CD4-positive, alpha-beta T cell treated with Interleukin-2 at 100 ng/mL for 4 hours (primary cell): ENCODE measurements at regions not wholly inside any gene's neighbourhood (a gene's known extent, or its start where the extent isn't known, plus 50 kb on each side); places are given as distances from the start of the nearest gene placed in this dataset.

Experiments used
- DNase-seq: peaks from one replicate; pipeline ENCODE4 v3.0.0-alpha.2; 2020; ENCODE audit warnings: low spot score

DNA sequence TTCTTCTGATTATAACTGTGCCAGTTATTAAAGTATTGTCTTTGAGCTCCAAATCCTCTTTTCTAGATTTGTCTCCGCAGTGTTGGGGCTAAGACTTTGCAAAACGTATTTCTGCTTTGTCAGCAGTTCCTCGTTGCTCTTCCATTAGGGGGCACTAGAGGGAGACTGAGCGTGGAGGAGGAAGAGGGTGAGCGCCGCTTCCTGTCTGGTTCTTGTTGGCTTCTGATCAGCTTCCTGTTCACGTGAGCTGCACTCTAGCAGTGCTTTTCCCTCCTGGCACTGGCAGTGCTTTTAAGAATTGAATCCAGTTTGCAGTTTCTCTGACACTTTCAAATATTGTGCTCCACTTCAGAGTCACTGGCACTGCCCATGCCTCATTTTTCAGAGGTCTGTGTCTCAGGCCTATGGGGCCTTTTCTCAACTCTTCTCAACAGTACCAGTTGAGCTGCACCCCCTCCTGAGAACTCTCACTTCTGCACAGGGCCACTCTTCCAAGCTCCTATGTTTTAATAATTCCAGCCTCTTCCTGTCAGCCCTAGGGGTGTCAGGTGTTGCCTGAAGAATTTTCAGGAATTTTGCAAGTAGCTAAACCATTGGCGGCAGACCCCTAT, 54.4 kb upstream of the LCORL start:
- DNase-seq: peak; percentile 8

DNA sequence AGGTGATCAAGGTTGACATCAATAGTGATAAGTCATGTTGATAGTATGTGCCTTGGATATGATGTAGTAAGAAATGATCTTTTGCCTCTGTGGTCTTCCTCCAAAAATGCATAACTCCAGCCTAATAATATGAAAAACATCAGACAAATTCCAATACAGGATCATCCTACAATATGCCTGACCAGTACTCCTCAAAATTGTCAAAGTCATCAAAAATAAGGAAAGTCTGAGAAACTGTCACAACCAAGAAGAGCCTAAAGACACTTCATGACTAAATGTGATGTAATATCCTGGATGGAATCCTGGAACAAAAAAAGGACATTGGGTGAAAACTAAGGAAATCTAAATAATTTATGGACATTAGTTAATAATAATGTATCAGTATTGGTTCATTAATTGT, 50.3 kb upstream of the LCORL start:
- no peak for DNase-seq
